HG02763 (cell line): ENCODE measurements at regions not wholly inside any gene's neighbourhood (a gene's known extent, or its start where the extent isn't known, plus 50 kb on each side); places are given as distances from the start of the nearest gene placed in this dataset.

ENCODE experiments used
- ATAC-seq: cut with Tn5 transposase; IDR thresholded peaks from one replicate; pipeline ENCODE4 v1.9.1; 2021; ENCODE audit warnings: mild to moderate bottlenecking, moderate library complexity; ENCODE audit not compliant: unreplicated experiment

DNA sequence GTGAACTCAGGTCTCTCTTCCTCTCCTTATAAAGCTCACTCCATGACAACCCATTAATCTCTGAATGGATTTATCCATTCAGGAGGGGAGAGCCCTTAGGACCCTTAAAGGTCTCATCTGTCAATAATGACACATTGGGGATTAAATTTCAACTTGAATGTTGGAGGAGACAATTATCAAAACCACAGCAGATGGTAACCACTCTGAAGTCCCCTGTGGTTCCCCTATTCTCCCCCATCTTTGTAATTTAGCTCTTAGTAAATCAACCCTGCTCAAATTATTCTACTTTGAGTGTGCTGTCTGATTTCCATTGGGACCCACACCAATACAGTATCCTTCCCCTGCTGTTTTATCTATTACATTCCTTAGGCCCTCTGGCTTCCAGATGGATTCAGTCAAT lies 72.0 kb upstream of the RAI14 start:
- no peak for ATAC-seq

DNA sequence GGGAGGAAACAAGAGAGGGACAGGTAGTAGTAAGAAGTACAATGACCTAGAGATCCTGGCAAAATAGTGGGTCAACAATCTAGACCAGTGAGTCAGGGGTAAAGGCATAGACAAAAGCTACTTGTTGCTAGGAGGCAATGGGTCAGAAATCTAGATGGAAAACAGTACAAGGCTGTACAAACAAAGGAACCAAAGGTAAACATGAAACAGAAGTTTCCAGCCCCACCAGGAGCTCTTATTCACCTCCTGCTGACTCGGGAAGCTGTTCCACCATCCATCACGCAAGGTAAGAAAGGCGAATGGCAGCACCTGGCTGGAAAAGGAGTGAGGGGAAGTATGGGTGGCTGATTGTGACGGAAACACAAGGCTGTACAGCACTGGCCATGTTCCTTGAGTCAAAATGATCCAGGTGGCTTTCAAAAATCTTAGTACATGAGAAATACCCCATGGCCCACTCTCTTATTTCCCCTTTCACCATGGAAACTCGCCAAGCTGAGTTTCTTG lies 70.5 kb upstream of the RAI14 start:
- no peak for ATAC-seq

DNA sequence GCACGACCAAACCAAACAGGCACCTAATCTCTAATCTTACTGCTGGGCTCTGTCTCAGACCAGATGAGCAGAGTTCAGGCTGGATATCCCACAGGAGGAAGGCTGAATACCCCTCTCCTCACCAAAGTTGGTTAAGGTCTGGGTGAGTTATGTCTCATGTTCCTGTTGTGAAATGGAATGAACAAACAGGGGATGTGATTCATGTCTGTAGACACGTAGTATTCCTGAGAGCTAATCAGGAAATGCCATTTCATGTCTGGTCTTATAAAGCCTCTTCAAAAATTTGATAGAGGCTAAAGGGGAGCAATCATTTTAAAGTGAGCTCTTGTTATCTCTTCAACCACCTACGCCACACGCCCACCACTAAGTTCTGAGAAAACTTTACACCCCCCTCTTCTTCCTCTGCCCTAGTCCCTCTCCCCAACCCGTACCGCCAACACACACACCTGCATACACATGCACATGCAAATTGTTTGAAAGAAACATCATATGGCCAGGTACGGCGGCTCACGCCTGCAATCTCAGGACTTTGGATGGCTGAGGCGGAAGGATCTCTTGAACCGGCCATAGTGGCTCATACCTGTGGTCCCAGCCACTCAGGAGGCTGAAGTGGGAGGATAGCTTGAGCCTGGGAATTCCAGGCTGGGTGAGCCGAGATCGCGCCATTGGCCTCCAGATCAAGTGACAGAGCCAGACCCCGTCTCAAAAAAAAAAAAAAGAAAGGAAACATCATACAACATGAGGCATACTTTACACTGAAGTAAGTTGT lies 69.8 kb upstream of the RAI14 start:
- ATAC-seq, result no peak

DNA sequence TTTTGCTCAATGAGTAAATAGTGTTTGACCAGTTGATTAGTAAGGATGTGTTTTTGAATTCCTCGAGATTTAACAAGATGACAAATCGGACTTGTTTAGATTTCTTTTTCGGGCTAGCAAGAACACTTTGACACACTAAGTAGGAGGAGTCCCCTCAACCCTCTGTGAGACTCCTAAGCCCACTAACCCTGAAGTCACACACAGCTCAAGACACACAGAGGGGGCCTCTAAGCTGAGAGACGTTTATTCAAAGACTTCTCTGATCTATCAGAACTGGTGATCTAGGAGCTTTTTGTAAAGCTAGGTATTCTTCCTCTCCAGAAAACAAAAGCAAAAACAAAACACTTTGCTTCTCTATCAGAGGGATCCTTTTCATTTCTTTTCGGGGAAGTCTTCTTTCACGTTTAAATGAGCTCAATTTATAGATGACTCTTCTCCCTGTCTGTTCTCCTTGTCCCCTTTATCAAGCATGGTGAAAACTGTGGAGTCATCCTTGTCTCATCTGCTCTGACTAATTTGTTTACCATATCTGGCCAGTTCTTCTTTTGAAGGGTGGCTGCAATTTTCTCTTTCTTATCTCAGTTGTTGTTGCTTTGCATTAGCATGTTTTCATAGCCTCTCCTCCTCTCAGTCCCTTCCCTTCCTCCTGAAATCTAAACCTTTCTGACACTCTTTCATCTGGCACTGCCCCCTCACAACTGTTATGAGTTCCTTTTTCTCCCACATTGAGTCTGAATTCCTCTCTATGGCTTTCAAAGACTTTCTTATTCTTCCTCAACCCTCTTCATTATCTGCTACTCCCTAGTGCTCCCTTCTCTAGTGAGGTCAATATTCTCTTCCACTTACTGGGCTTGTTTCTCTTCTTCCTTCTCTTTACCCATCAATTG lies 68.5 kb upstream of the RAI14 start:
- ATAC-seq, result no peak

DNA sequence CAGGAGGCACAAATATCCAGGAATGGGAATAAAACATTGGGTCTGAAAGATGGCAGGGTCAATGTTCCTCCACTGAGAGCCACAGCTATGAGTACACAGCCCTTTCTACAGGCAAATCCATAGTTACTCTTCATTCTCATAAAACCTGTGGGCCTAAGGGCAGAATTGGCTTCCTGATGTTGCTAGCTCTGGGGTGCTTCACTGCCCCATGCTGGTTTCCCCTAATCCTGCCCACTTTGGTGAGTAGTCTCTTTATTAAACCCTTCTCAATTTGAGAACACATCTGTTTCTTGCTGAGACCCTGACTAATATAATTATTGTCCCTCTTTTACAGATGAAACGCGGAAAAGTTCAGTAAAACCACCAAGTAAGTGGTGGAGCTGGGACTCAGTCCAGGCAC lies 66.3 kb upstream of the RAI14 start:
- no peak for ATAC-seq

DNA sequence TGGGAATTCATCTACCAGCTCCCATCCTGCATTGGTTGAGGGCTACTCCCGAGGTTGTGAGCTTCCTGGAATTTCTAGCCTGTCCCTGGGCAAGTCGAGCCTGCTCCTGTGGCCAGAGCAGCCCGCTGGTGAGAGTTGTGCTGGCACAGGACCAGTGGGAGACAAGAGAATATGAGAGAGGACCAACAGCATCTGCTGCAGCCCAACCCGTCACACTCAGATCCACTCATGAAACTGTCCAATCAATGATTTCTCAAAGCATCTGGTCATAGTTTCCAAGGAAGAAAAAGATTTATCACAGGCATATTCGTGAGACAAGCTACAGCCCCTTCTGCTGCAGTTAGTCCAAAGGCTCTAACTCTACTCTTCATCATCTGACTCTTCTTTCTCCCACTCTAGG lies 64.4 kb upstream of the RAI14 start:
- no peak for ATAC-seq

DNA sequence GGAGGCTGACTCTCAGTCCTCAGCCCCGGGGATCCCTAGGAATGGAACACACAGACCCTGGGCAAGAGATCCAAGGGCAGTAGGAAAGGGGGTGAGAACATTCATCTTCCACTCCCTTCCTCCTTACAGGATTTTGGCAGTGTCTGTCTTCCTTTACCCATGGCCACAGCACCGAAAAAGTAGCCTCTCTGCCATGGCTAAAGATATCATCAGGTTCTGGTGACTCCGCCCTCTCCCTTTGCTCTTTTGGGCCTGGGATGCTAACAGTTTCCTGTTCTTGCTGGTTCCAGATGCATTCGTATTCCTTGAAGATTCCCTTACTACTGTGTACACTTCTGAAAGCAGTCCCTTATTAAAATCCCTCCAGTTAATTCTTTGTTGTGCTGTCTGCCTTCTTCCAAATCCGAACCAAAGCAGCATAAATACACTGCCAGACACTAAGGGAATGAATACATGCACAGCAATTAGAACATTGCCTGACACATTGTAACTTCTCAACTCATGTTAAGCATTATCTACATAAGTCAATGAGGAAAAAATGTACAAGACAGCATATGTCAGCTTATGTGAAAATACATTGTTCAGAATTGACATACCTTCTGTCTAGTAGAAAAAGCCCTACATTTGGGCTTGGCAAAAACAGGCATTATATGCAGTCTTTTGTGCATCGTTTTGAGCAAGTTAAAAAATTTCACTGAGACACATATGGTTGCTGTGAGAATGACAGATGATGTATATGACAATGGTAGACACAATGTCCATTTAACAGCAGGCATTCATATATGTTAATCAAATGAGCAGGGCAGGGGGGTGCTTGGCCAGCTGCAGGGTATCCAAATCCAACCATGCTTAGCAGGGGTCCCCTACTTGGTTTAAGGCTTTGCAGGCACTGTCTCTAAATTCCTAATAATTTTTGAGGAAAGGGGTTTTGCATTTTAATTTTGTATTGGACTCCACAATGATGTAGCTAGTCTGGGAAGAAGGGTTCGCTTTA lies 58.8 kb upstream of the RAI14 start:
- no peak for ATAC-seq

DNA sequence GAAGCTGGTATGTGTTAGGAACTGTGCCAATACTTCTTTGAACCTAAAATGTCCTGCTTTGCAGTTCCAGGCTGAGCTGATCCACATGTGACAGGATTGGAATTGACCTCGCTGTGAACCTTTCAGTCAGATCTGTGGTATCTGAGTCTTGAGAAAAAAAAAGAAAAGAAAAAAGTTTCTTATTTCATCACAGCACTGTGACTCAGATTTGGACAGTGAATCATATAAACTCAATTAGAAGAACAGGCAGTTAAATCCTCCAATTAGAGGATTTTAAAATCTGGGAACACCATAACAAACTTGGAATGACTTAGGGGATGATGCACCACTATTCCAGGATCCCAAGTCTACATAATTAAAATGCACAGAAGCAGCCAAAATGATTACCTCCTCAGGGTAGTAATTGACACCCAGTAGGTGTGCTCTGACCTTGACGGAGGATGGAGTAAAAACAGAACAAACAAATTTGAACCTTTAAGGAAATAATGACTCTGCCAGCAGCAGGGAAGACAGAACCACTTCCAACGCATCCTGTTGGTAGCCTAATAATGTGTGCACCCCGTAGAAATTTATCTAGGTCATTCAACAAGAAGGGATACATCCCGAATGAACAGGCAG lies 57.8 kb upstream of the RAI14 start:
- no peak for ATAC-seq

DNA sequence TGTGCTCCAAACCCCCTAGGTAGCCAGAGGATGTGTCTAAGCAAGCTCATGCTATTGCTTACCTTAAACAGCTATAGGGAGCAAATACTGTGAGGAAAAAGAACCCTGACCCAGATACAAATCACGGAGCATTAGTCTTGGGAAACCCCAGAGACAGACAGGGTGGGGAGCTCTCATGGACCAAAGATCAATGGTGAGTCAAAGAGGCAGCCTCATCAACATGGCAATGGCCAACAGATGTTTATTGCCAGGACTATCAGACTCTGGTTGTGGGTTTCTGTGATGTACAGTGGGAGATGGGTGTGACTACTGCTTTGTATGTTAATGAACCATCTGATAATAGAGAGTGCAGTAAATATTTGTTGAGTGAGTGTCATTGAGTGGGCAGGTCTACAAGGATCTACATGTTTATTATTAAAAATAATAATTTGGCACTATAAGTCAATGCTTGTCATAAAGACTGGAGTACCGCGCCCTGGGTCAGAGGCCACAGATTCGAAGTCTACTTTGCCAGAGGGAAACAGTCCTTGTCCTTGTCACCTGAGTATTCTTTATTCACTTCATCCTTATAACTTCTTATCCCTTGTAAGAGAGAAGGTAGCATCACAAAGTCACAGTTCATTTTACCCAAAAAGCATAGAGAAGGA lies 56.5 kb upstream of the RAI14 start:
- ATAC-seq, result no peak

DNA sequence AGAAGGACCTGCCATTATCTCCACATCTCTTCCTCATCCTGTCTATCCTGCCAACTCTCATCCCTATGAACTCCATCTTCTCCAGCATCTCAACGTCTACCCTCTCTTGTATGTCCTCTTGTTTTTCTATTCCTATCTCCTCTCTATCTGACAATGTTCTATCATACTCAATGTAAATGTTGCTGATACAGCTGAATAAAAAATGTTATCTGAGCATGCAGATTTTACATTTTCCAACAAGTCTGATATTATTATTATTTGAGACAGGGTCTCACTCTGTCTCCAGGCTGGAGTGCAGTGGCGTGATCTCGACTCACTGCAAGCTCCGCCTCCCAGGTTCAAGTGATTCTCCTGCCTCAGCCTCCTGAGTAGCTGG lies 56.0 kb upstream of the RAI14 start:
- no peak for ATAC-seq

DNA sequence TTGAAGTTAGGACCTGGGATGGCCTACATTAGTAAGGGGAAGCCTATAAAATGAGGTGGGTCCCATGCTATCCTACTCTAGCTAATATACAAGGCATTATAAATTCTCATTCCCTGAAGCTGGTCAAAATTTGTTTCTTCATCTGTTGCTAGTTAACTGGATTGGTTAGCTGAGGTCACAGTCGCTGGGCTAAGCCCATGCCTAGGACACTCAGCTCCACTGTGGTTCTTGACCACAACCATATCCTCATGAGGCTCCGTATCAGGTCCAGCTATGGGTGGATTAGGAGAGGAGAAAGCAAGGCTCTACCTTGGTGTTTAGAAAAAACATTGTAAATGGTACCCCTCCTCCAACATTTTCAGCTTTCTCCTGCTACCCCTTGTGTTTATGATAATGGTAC lies 52.8 kb upstream of the RAI14 start:
- ATAC-seq, result no peak

DNA sequence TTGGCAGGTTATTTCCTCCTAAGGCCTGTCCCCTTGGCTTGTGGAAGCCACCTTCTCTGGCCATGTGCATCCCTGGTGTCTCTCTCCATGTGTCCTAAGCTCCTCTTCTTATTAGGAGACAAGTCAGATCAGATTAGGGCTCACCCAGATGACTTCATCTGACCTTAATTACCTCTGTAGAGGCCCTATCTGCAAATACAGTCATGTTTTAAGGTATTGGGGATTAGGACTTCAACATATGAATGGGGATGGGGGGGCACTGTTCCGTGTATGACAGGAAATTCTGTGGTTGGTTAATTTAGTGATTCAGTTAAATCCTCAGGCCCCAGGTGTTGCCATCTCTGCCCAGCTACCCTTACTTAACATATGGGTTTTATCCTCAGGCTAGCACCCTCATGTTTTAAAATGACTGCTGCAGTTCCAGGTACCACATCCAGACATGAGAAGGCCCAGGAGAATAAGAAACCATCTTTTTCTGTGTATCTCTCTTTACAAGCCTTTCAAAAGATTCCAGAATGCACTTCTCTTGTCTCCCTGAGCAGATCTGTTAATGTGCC lies 51.9 kb upstream of the RAI14 start:
- ATAC-seq, result no peak

DNA sequence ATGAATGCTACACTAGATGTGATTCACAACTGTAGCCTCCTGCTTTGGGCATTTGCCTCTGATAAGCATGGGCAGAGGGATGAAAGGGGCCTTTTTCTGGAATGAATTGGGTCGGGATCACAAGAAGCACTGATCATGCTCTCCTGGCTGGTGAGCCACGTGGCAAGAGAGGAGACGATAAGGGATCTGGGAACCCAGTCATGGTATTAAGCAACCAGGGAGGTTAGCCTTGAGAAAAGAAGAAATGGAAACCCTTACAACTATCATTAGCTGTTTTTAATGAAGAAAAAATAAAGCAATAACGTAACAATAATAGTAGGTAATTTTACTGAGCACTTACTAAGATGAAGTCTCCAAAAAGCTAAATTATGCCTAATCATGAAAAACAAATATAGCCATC lies 50.0 kb upstream of the RAI14 start:
- ATAC-seq, result no peak
